ENCODE measurements at regions not wholly inside any gene's neighbourhood (a gene's known extent, or its start where the extent isn't known, plus 50 kb on each side); places are given as distances from the start of the nearest gene placed in this dataset.

DNA sequence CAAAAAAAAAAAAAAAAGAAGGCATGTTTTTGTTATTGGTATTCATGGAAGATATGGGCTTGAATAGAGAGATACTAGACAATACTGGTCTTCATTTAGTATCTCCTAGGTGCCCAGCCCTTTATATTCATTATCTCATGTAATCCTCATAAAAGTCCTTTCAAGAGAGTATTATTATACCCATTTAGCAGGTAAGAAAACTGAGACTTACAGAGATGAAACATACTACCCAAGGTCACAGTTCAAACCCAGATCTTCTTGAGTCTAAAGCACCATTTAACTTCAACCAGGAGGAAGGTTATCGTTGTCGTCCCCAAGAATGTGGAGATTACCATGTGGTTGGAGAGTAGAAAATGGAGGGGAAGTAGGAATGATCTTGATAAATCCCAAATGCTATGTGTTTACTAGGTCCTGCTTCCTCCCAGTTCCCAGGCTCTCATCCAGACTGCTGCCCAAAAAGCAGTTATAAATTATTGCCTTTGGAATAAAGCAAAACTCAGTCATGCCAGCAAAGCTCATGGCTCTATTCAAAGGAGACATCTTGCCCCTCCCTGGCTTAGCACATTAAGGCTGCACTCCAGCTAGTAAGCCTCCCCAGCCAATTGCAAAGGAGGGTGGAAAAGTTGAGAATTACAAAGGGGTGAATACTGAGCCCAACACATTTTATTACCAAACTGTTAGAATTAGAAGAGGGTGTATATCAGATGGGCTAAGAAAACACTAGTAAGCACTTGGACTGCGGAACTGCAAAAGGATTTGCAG lies 163.9 kb downstream of the PIK3R1 start:
- peak in 2 of 4 donors; percentile 23 to 33 for DNase-seq (ENCODE audit: low read depth in 4 of 4, low spot score in 2 of 4)

DNA sequence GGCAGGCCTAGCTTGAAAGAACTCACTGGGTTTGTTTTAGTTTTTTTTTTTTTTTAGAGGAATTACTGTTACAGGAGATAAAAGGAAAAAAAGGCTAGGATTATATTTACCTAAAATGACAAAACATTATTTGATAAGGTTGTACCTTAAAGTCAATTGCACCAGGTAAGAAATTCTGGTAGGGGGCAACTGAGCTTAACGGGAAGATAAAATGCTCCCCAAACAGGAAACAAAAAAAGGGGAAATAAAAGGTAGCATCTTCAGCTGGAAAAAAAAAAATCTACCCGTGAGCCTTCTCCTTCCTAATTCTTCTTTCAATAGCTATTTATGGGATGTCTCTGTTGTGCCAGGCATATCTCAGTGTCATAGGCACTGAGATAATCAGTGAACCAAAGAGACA lies 164.5 kb downstream of the PIK3R1 start:
- no peak for DNase-seq (ENCODE audit: low read depth in 4 of 4, low spot score in 2 of 4)

GRCh38 chr5:68381060-68381459 lies 165.5 kb downstream of the PIK3R1 start:
- no peak for DNase-seq (ENCODE audit: low read depth in 4 of 4, low spot score in 2 of 4)

GRCh38 chr5:68381909-68382308 lies 166.4 kb downstream of the PIK3R1 start:
- DNase-seq (ENCODE audit: low read depth in 4 of 4, low spot score in 2 of 4) = no peak

GRCh38 chr5:68382640-68383039 lies 167.1 kb downstream of the PIK3R1 start:
- no peak for DNase-seq (ENCODE audit: low read depth in 4 of 4, low spot score in 2 of 4)

- DNase-seq (ENCODE audit: low read depth in 4 of 4, low spot score in 2 of 4) = no peak
These were observed 168.3 kb downstream of the PIK3R1 start for GRCh38 chr5:68383888-68384310.

GRCh38 chr5:68384936-68385594 lies 169.5 kb downstream of the PIK3R1 start:
- DNase-seq (ENCODE audit: low read depth in 4 of 4, low spot score in 2 of 4) = no peak

DNA sequence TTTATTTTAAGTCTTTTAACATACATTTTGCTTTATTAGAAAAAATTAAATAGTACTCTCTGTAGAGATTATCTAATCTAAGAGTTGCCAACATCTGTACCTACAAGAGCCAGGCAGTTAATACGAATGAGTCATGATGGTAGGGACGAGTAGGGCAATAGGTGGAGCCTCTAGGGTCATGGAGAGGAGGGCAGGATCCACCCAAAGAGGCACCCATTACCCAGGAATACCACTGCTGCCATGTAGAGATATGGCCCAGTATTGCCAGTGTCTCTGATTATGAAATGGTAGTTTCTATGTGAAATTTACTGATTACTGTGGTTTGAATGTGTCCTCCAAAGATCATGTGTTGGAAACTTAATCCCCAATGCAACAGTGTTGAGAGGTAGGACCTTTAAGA lies 170.4 kb downstream of the PIK3R1 start:
- no peak for DNase-seq (ENCODE audit: low read depth in 4 of 4, low spot score in 2 of 4)

DNA sequence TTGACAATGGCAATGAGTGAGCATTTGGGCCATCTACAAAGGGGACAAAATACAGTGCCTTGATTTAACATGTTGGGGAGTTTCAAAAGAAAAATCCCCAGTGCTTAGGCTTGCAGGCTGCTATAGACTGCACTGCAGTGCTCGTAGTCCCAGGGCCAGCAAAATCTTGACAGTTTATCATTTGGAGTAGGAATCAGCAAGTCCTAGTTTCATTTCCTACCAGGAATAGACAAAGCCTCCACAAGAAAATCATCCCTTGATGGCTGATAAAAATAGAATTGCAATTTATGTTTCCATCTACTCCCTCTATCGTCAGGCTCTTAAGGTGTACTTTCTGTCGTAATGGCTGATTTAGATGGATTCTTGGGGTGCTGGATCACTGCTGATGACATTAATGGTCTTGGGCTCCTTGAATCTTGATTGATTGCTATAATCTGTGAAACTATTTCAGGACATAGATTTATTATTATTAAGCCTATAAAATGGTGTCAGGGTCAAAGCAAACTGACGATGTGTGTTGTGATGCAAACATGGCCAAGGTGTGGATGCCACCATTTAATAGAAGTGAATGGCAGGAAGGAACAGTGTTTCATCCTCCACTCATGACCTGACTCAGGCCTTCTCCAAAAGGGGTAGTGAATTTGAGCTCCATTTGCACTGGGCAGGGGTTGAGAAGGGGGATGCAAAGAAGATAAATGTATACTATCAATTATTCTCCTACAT lies 171.7 kb downstream of the PIK3R1 start:
- no peak for DNase-seq (ENCODE audit: low read depth in 4 of 4, low spot score in 2 of 4)

DNA sequence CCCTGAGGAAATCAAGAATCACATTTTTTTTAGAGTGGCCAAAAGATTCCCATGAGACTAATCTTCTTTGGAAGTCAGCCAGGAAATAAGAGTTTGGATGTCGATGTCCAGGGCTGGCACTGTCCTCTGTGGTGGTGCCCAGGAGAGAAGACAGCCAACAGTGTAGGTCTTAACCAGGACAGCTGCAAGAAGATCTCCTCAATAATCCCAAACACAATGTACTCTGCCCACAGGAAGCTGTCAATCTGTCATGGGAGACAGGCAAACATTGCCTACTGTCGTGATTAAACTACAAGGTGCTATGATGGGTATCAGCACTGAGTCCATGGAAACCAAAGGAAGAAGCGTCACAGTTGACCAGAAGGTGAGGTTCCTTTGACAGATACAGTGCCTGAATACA lies 174.1 kb downstream of the PIK3R1 start:
- no peak for DNase-seq (ENCODE audit: low read depth in 4 of 4, low spot score in 2 of 4)

DNA sequence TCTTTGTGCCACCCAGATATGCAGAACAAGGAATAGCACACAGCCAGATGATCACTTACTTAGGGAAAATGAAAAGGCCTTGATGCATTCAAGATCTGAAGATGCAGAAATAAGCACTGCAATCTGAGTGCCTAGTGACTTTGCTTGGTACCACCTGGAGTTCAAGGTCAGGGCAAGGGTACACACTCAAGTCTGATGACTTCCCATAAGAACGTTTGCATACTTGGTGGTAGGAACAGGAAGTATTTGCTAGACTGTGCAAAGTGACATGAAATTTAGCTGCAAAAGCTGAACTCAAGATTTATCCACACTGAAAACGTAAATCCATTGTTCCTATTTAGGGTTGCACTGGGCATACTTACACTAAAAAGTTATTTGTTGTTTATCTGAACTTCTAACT lies 177.1 kb downstream of the PIK3R1 start:
- no peak for DNase-seq (ENCODE audit: low read depth in 4 of 4, low spot score in 2 of 4)

- DNase-seq (ENCODE audit: low read depth in 4 of 4, low spot score in 2 of 4) = no peak
These were observed 179.7 kb downstream of the PIK3R1 start for GRCh38 chr5:68395302-68395701.

- no peak for DNase-seq (ENCODE audit: low read depth in 4 of 4, low spot score in 2 of 4)
These were observed 180.5 kb downstream of the PIK3R1 start for GRCh38 chr5:68395926-68396511.

GRCh38 chr5:68396722-68397121 lies 181.2 kb downstream of the PIK3R1 start:
- DNase-seq (ENCODE audit: low read depth in 4 of 4, low spot score in 2 of 4) = no peak

DNA sequence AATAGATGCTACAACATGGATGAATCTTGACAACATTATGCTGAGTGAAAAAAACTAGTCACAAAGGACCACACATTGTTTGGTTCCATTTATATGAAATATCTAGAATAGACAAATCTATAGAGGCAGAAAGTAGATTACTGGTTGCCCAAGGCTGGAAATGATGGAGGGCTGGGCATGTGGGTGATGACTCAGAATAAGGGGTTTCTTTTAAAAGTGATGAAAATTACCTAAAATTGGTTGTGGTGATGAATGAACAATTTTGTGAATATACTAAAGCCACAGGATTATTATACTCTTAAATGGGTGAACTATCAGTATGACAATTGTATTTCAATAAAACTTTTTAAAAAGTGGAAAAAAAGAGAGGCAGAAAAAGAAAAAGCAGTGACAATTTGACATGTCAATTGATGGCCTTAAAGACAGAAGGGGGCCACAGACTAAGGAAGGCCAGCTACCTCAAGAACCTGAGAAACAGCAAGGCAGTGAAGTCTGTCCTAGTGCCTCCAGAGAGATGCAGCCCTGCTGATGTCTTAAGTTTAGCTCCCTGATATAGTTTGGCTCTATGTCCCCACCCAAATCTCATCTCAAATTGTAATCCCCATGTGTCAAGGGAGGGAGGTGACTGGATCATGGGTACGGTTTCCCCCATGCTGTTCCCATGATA lies 182.7 kb downstream of the PIK3R1 start:
- no peak for DNase-seq (ENCODE audit: low read depth in 4 of 4, low spot score in 2 of 4)

DNA sequence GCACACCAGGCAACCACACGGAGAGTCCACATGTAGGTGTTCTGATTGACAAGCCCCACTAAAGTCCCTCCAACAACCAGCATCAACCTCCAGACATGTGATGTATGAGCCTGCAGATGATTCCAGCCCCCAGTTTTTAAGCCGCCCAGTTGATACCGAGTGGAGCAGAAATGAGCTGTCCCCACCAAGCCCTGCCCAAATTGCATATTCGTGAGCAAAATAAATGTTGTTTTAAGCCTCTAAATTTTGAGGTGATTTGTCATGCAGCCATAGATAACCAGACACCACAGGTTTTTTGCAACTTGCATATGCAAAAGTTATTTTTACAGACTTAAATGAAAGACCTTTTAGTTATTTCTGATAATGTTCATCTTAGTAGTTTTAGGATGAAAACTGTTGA lies 187.7 kb downstream of the PIK3R1 start:
- no peak for DNase-seq (ENCODE audit: low read depth in 4 of 4, low spot score in 2 of 4)

GRCh38 chr5:68404246-68404645 lies 188.7 kb downstream of the PIK3R1 start:
- DNase-seq (ENCODE audit: low read depth in 4 of 4, low spot score in 2 of 4) = no peak

DNA sequence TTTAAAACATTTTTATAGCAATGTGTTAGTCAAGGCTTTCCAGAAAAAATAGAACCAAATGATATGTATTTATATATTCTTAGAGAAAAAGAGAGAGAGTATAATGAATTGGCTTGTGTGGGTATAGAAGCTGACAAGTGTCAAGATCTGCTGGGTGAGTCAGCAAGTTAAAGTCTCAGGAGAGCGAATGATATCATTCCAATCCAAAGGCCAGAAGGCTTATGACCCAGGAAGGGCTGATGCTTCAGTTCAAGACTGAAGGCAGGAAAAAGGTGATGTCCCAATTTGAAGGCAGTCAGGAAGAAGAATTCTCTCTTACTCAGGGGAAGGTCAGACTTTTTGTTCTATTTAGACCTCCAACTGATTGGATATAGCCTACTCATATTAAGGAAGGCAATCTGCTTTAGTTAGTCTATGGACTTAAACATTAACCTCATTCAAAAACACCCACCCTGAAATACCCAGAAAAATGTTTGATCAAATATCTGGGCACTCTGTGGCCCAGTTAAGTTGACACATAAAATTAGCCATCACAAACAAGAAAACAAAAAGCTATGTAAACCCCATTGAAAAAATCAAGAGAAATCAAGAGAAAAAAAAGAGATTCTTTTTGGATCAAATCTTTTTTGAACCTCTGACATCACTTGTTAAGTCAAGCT lies 189.6 kb downstream of the PIK3R1 start:
- DNase-seq (ENCODE audit: low read depth in 4 of 4, low spot score in 2 of 4) = no peak

GRCh38 chr5:68405784-68406743 lies 190.5 kb downstream of the PIK3R1 start:
- DNase-seq (ENCODE audit: low read depth in 4 of 4, low spot score in 2 of 4) = no peak
